HG03025 (cell line): ENCODE measurements at regions not wholly inside any gene's neighbourhood (a gene's known extent, or its start where the extent isn't known, plus 50 kb on each side); places are given as distances from the start of the nearest gene placed in this dataset.

Experiments
- ATAC-seq: cut with Tn5 transposase; IDR thresholded peaks from one replicate; pipeline ENCODE4 v1.9.1; 2021; ENCODE audit warnings: mild to moderate bottlenecking, moderate library complexity; ENCODE audit not compliant: unreplicated experiment, low FRiP score

- ATAC-seq: no peak
Measured at GRCh38 chr6:127030836-127031235, 87.6 kb upstream of the RSPO3 start.

DNA sequence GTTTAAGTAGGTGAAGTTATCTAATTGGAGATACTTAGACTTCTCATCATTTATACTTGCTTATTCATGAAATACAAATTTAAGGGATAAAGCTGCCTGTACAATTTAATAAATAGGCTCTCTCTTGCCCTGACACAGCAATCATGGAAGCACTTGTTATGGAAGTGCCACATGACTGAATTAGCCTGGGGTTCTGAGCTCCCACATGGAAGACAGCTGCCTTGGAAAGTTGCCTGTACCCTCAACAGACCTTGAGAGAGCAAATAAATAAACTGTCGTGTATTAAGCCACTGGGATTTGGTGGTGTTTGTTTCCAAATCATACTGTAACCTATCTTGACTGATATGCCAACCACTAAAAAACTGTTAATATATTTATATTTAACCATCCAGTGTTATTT lies 87.0 kb upstream of the RSPO3 start:
- ATAC-seq: no peak

DNA sequence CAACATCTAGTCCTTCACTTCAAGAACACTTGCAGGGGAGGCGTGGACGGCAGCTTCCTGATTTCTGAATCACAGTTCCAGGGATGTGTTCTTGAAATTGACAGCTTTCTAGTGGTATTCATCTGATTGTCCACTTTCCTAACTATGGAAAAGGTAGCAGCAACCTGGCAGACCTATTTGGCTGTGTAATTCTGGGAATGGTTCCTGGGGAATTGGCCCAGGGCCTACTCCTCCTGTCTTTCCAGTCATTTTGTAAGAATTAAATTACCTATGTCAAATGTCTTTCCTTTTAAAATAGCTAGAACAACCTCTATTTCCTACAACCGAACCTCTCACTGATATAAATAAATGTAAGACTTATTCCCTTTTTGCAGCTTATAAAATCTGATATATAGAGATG lies 85.5 kb upstream of the RSPO3 start:
- no peak for ATAC-seq

DNA sequence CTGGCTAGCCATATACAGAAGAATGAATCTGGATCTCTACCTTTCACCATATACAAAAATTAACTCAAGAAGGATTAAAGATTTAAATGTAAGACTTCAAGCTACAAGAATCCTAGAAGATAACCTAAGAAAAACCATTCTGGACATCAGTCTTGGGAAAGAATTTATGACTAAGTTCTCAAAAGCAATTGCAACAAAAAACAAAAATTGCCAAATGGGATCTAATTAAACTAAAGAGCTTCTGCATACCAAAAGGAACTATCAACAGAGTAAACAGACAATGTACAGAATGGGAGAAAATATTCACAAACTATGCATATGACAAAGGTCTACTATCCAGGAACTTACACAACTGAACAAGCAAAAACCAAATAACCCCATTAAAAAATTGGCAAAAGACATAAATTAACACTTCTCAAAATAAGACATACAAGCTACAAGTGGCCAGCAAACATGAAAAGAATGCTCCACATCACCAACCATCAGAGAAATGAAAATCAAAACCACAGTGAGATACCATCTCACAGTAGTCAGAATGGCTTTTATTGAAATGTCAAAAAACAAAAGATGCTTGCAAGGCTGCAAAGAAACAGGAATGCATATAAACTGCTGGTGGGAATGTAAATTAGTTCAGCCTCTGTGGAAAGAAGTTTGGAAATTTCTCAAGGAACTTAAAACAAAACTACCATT lies 66.8 kb upstream of the RSPO3 start:
- ATAC-seq: no peak

GRCh38 chr6:127053032-127053874 lies 65.2 kb upstream of the RSPO3 start:
- ATAC-seq: no peak

- no peak for ATAC-seq
Measured at GRCh38 chr6:127053875-127054235, 64.6 kb upstream of the RSPO3 start.

GRCh38 chr6:127058027-127058426 lies 60.4 kb upstream of the RSPO3 start:
- no peak for ATAC-seq

DNA sequence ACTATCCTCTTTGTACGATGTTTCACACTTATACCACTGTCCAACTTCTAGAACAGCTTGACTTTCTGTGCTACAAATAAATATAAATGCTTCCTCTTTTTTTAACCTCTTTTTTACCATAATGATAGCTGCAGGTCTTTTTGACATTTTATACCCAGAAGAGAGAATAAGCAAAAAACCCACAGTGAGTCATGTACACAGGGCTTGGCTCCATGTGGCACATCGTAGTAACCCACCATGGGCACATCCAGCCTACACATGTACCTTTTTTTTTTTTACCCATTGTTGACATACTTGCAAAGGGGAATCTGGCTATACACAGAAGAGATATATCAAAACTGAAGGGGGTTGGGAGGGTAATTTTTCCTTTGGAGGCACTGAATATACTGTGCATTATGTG lies 59.5 kb upstream of the RSPO3 start:
- ATAC-seq: no peak
